ENCODE measurements at regions not wholly inside any gene's neighbourhood (a gene's known extent, or its start where the extent isn't known, plus 50 kb on each side); places are given as distances from the start of the nearest gene placed in this dataset.
"Not testable (repeated sequence)": the region's sequence is repeated elsewhere in the genome, so short reads cannot be mapped to it uniquely, and the experiment has no call there.

DNA sequence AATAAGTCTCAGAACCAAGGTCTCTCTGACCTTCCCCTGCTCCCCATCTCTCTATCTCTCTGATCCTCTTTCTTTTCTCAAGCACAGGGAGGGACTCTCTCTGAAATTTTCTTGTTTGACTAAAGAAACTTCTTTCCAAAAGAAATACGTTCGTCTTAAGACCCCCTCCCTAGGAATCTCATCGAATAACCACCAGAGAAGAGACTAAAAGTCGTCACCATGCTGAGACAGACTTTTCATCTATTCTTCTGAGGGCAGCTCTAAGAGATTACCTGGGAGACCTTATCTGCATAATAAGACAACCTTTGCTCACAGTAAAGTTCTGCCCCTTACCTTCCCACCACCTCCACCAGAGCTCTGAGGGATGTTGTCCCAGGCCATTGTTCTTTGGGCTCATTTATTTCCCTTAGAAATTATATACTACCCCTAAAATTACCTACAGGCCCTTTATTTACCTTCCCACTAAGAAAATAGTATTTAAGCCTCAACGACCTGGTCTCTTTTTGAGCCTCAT is 133.7 kb upstream of the EEF2KMT start:
- H3K36me3 Mint-ChIP-seq (ENCODE audit: low read depth), result no peaks in the 10 kb centered on the region
- TF ChIP-seq CTCF (IDR thresholded peaks at IDR 0.05; ENCODE audit: unreplicated experiment in 3 of 3), result no peak
- no peak overlapping the region for H3K4me3 Mint-ChIP-seq

DNA sequence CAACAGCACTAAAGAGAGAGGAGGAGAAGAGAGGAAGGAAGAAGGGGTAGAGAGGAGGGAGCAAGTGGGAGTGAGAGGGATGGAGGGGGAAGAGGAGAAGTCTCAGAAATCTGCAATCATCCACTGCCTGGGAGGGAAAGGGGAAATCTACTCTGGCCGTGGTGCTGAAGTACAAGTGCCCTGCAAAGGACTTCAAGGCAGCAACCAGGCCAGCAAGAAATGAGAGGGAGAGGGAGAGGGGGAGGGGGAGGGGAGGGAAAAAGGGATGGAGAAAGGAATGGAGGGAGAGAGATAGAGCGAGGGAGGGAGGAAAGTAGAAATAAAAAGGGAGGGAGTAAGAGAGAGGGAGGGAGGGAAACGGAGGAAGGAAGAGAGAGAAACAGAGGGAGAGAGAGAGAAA is 130.8 kb upstream of the EEF2KMT start:
- Mint-ChIP-seq H3K4me1 (no peaks in the 10 kb centered on the region), H3K9me3 (no peaks in the 10 kb centered on the region), H3K27ac (no peak overlapping the region), H3K4me3 (no peak overlapping the region), H3K36me3 (ENCODE audit: low read depth) (no peaks in the 10 kb centered on the region), H3K27me3 (ENCODE audit: low read depth) (peaks cover 17% of the 10 kb centered on the region)
- no peak for TF ChIP-seq CTCF (IDR thresholded peaks at IDR 0.05; ENCODE audit: unreplicated experiment in 3 of 3)

More for the DNA sequence above, 133.7 kb upstream of the EEF2KMT start:
- Mint-ChIP-seq H3K27ac (no peak overlapping the region), H3K27me3 (ENCODE audit: low read depth) (peaks cover 28% of the 10 kb centered on the region), H3K9me3 (no peaks in the 10 kb centered on the region), H3K4me1 (no peaks in the 10 kb centered on the region)

GRCh38 chr16:5225931-5226655 is 128.5 kb upstream of the EEF2KMT start:
- H3K27me3 Mint-ChIP-seq (ENCODE audit: low read depth), result peaks cover 12% of the 10 kb centered on the region
- H3K9me3 Mint-ChIP-seq, result no peaks in the 10 kb centered on the region

GRCh38 chr16:5222761-5223160 is 125.2 kb upstream of the EEF2KMT start:
- Mint-ChIP-seq H3K27ac (no peak overlapping the region), H3K9me3 (no peaks in the 10 kb centered on the region), H3K4me1 (no peaks in the 10 kb centered on the region), H3K27me3 (ENCODE audit: low read depth) (peaks cover 22% of the 10 kb centered on the region), H3K4me3 (no peak overlapping the region), H3K36me3 (ENCODE audit: low read depth) (no peaks in the 10 kb centered on the region)
- no peak for TF ChIP-seq CTCF (IDR thresholded peaks at IDR 0.05; ENCODE audit: unreplicated experiment in 3 of 3)

More at GRCh38 chr16:5225931-5226655, 128.5 kb upstream of the EEF2KMT start:
- Mint-ChIP-seq H3K27ac (no peak overlapping the region), H3K4me3 (no peak overlapping the region), H3K36me3 (ENCODE audit: low read depth) (no peaks in the 10 kb centered on the region), H3K4me1 (no peaks in the 10 kb centered on the region)
- no peak for TF ChIP-seq CTCF (IDR thresholded peaks at IDR 0.05; ENCODE audit: unreplicated experiment in 3 of 3)

GRCh38 chr16:5221831-5222230 is 124.2 kb upstream of the EEF2KMT start:
- not testable (repeated sequence) for H3K36me3 Mint-ChIP-seq (ENCODE audit: low read depth); H3K4me3 Mint-ChIP-seq; H3K27ac Mint-ChIP-seq; H3K9me3 Mint-ChIP-seq; H3K4me1 Mint-ChIP-seq
- H3K27me3 Mint-ChIP-seq (ENCODE audit: low read depth), result peaks cover 25% of the 10 kb centered on the region

GRCh38 chr16:5220705-5221104 is 123.1 kb upstream of the EEF2KMT start:
- no peaks in the 10 kb centered on the region for H3K36me3 Mint-ChIP-seq (ENCODE audit: low read depth)
- H3K4me3 Mint-ChIP-seq, result no peak overlapping the region
- TF ChIP-seq CTCF (IDR thresholded peaks at IDR 0.05; ENCODE audit: unreplicated experiment in 3 of 3), result no peak
- peaks cover 10% of the 10 kb centered on the region for H3K4me1 Mint-ChIP-seq
- no peaks in the 10 kb centered on the region for H3K9me3 Mint-ChIP-seq
- H3K27me3 Mint-ChIP-seq (ENCODE audit: low read depth), result peaks cover 28% of the 10 kb centered on the region
- no peak overlapping the region for H3K27ac Mint-ChIP-seq

Data from nephron (organoid).